Body of pancreas (tissue), 4 donors: ENCODE measurements at regions not wholly inside any gene's neighbourhood (a gene's known extent, or its start where the extent isn't known, plus 50 kb on each side); places are given as distances from the start of the nearest gene placed in this dataset.
A peak's percentile ranks its signal among the peaks of the same experiment; 100 is the strongest.

Experiments
- ATAC-seq: fragments of 150-250 bp; one replicate; pipeline ENCODE4 v1.9.1; 2016
- DNase-seq, 4 donors: peaks; one replicate each; pipeline ENCODE4 v3.0.0-alpha.2; 2019
- H3K27ac ChIP-seq, 4 donors: fragments of 200-600 bp; sonication (generic); 1 replicate in 3 of 4; 2 replicates in 1 of 4; pipeline versions ENCODE4 v1.5.1 to v1.6.1; 2016 to 2019; ENCODE audit warnings: mild to moderate bottlenecking in 1 of 4, mixed read lengths in 1 of 4, moderate library complexity in 1 of 4
- H3K27me3 ChIP-seq, 2 donors: fragments of 200-600 bp; sonication (generic); one replicate each; pipeline ENCODE4 v1.6.0; 2016; ENCODE audit warnings: mild to moderate bottlenecking in 1 of 2
- H3K36me3 ChIP-seq, 2 donors: fragments of 200-600 bp; sonication (generic); replicated peaks in 1 of 2; 2 replicates each; pipeline ENCODE4 v1.5.1; 2016; ENCODE audit warnings: low read depth in 2 of 2; ENCODE audit not compliant: insufficient read depth in 1 of 2
- H3K4me1 ChIP-seq: fragments of 200-600 bp; sonication (generic); one replicate; pipeline ENCODE4 v1.6.0; 2016
- H3K4me3 ChIP-seq, 2 donors: fragments of 200-600 bp; sonication (generic); 1 replicate in 1 of 2; 2 replicates in 1 of 2; pipeline ENCODE4 v1.5.1; 2016 to 2019
- H3K9me3 ChIP-seq, 3 donors: fragments of 200-600 bp; sonication (generic); 1 replicate in 2 of 3; 2 replicates in 1 of 3; pipeline ENCODE4 v1.5.1; 2016
- CTCF ChIP-seq, 7 experiments: fragments of 450-650 bp in 4 of 7; fragments of 200-600 bp in 3 of 7; sonication (generic) in 3 of 7; IDR thresholded peaks; one replicate each; pipeline ENCODE4 v1.5.1; 2016 to 2019; ENCODE audit warnings: antibody characterized with exemption in 7 of 7
- POLR2A ChIP-seq, 3 donors: fragments of 450-650 bp; IDR thresholded peaks; one replicate each; pipeline ENCODE4 v1.6.1; 2016; ENCODE audit warnings: antibody characterized with exemption in 3 of 3, mild to moderate bottlenecking in 2 of 3
- WGBS, 2 donors: methylation state at CpG; one replicate each; pipeline ENCODE4 v1.1.5; 2017; 5-methylcytosine and 5-hydroxymethylcytosine counted together
- intact Hi-C: fragments of 100-400 bp; cut with DNase I; formaldehyde crosslinking; loops from one replicate; pipeline ENCODE4 v1.15.1; 2023

GRCh38 chr4:112752510-112752909 lies 115.6 kb downstream of the LARP7 start:
- DNase-seq (no peak), ATAC-seq (no peak)
- Histone ChIP-seq H3K4me3 (no peak overlapping the region), H3K36me3 (no peaks in the 10 kb centered on the region), H3K27ac (no peak overlapping the region), H3K27me3 (no peaks in the 10 kb centered on the region), H3K9me3 (no peaks in the 10 kb centered on the region), H3K4me1 (no peaks in the 10 kb centered on the region)
- intact Hi-C loops = no loop called here
- WGBS, 2 donors = 70 to 81% methylated on average over 3 of the region's 3 CpGs
- TF ChIP-seq CTCF (IDR thresholded peaks at IDR 0.05) = no peak
- TF ChIP-seq POLR2A (IDR thresholded peaks at IDR 0.05) = no peak

DNA sequence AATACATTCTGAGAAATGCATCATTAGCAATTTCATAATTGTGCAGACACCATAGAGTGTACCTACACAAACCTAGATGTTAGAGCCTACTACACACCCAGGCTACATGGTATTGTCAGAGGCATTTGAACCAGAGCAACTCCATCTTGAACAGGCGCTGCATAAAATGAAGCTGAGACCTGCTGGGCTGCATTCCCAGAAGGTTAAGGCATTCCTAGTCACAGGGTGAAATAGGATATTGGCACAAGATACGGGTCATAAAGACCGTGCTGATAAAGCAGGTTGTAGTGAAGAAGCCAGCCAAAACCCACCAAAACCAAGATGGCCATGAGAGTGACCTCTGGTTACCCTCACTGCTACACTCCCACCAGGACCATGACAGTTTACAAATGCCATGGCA lies 116.4 kb downstream of the LARP7 start:
- Histone ChIP-seq H3K4me3 (no peak overlapping the region), H3K27ac (no peak overlapping the region), H3K27me3 (no peaks in the 10 kb centered on the region), H3K4me1 (no peaks in the 10 kb centered on the region), H3K9me3 (no peaks in the 10 kb centered on the region), H3K36me3 (no peaks in the 10 kb centered on the region)
- no peak for ATAC-seq
- intact Hi-C loops = no loop called here
- TF ChIP-seq CTCF (IDR thresholded peaks at IDR 0.05) (no peak), POLR2A (IDR thresholded peaks at IDR 0.05) (no peak)
- 32 to 57% methylated on average over 2 to 3 of the region's 3 CpGs for WGBS, 2 donors
- no peak for DNase-seq

DNA sequence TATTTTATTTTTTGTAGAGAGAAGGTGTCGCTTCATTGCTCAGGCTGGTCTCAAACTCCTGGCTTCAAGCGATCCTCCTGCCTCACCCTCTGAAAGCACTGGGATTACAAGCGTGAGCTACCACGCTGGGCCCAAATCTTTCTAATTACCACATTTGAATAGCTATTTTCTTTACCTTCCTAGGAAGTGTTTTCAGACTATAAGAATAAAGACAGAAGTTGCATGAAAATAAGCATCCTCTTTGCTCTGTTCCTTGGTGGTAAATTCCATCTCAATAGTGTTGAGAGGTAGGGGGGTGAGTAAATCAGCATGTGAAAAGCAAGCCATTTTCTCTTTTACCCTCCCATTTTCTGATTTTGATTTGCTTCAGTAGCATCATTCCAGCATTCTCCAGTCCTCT lies 122.4 kb downstream of the LARP7 start:
- Histone ChIP-seq H3K36me3 (no peaks in the 10 kb centered on the region), H3K4me1 (no peaks in the 10 kb centered on the region), H3K4me3 (no peak overlapping the region), H3K27me3 (no peaks in the 10 kb centered on the region), H3K9me3 (no peaks in the 10 kb centered on the region), H3K27ac (no peak overlapping the region)
- intact Hi-C loops = no loop called here
- no peak for TF ChIP-seq POLR2A (IDR thresholded peaks at IDR 0.05)
- TF ChIP-seq CTCF (IDR thresholded peaks at IDR 0.05) = no peak
- ATAC-seq = no peak
- DNase-seq = no peak
- WGBS, 2 donors = 57 to 70% methylated on average over 4 of the region's 4 CpGs

DNA sequence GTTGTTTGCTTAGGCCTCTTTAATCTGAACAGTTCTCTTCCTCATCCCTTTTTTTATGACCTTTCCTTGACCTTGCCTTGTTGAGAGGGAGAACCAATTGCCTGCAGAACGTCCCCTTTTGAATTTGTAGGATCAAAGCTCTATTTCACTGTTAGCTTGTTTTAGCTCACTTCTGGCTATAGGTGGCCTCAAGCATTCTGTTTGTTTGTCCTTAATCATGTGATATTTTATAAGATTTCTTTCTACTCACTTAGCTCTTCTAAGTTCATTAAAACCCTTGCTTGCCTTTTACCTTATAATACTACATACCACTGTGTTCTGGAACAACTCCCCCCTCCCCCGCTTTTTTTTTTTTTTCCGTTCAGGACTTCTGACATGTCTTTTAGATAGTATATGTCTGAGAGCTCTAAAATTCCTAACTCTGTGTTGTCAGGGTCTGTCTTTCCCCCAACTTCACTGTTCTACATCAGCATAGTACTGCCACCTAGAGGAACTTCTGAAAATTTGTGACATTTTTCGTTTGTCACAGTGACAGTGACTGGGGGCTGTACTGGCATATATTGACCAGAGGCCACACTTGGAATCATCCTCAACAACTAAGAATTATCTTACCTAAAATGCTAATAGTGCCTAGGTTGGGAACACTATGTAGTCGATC lies 128.5 kb downstream of the LARP7 start:
- Histone ChIP-seq H3K9me3 (no peaks in the 10 kb centered on the region), H3K27me3 (no peaks in the 10 kb centered on the region), H3K27ac (no peak overlapping the region), H3K36me3 (no peaks in the 10 kb centered on the region), H3K4me1 (no peaks in the 10 kb centered on the region), H3K4me3 (no peak overlapping the region)
- TF ChIP-seq CTCF (IDR thresholded peaks at IDR 0.05) (peak in 6 of 7 experiments; percentile 18 to 33 (median 20)), POLR2A (IDR thresholded peaks at IDR 0.05) (no peak)
- ATAC-seq (no peak), DNase-seq (no peak)
- WGBS, 2 donors = 10 to 11% methylated on average over 5 of the region's 5 CpGs
- intact Hi-C loops = no loop called here

DNA sequence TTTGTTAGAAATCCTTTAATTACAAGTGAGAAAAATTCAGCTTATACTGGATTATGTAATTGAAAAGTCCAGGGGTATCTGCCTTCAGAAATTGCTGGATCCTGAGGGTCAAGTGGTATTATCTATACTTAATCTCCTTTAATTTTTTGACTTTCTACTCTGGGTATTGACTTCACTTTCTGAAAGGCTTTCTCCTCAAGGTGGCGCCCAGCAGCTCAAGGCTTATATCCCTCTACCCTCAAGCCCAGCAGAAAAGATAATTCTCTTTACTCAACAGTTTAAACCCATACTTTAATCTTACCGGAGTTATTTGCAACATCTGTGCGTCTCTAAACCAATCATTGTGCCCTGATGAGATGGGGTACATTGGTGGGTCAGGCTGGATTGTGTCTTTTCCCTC lies 129.5 kb downstream of the LARP7 start:
- H3K4me3 ChIP-seq = no peak overlapping the region
- H3K27ac ChIP-seq = no peak overlapping the region
- TF ChIP-seq POLR2A (IDR thresholded peaks at IDR 0.05) (no peak), CTCF (IDR thresholded peaks at IDR 0.05) (no peak)
- H3K36me3 ChIP-seq = no peaks in the 10 kb centered on the region
- DNase-seq (no peak), ATAC-seq (no peak)
- H3K9me3 ChIP-seq = no peaks in the 10 kb centered on the region
- no peaks in the 10 kb centered on the region for H3K27me3 ChIP-seq
- intact Hi-C loops = no loop called here
- no peaks in the 10 kb centered on the region for H3K4me1 ChIP-seq
- WGBS, 2 donors = 16% methylated on average over 3 of the region's 3 CpGs
